HCT116 (cell line): ENCODE measurements at regions not wholly inside any gene's neighbourhood (a gene's known extent, or its start where the extent isn't known, plus 50 kb on each side); places are given as distances from the start of the nearest gene placed in this dataset.

Experiments
- ATAC-seq: fragments of 200-7000 bp; cut with Tn5 transposase; 2 replicates; pipeline ENCODE4 v1.9.1; 2020; ENCODE audit warnings: mild to moderate bottlenecking, moderate library complexity
- BruUV-seq: library from RNA; stranded (reverse); fragments of 400-500 nt; replicated peaks from 2 replicates; lab custom pipeline; 2021; lab: Mats Ljungman, UMichigan
- CTCF ChIA-PET: fragments of 300-600 bp; sonication (Branson Sonifier 250); formaldehyde crosslinking; loops from one replicate; lab custom pipeline; 2021; ENCODE audit warnings: antibody characterized with exemption; lab: Charles Lee
- POLR2A ChIA-PET: fragments of 300-600, 350-600 bp; sonication (Branson Sonifier 250); formaldehyde crosslinking; loops from one replicate; lab custom pipeline; 2021; ENCODE audit warnings: antibody characterized with exemption; lab: Charles Lee
- RAD21 ChIA-PET, 2 experiments: fragments of 300-600 bp; sonication (Branson Sonifier 250); formaldehyde crosslinking; loops; one replicate each; lab custom pipeline; 2023; ENCODE audit warnings: low total read pairs in 2 of 2; ENCODE audit not compliant: uncharacterized antibody in 2 of 2, unreplicated experiment in 2 of 2, low non-redundant PET in 1 of 2; lab: Charles Lee
- DNase-seq: peaks from one replicate; pipeline ENCODE4 v3.0.0-alpha.2; 2010; ENCODE audit warnings: low read depth, low spot score
- H2AFZ ChIP-seq: fragments of 200-600 bp; shearing (Covaris generic), sonication (generic); 2 replicates; pipeline ENCODE4 v1.6.1; 2017; ENCODE audit warnings: low read depth, mixed run types, mixed read lengths, antibody characterized with exemption, low read length; ENCODE audit not compliant: poor library complexity, severe bottlenecking
- H3K27ac ChIP-seq: 2 replicates; pipeline ENCODE4 v1.5.1; 2012; ENCODE audit warnings: low read depth, low read length
- H3K27me3 ChIP-seq: fragments of 200-600 bp; sonication (generic); 2 replicates; pipeline ENCODE4 v1.6.1; 2016; ENCODE audit warnings: mixed run types, low read length, mixed read lengths; ENCODE audit not compliant: insufficient read depth
- H3K36me3 ChIP-seq, 2 experiments: fragments of 200-500 bp in 1 of 2; fragments of 200-600 bp in 1 of 2; sonication (Bioruptor generic) in 1 of 2; sonication (generic) in 1 of 2; 2 replicates each; pipeline versions ENCODE4 v1.5.1 to v1.6.1; 2014 to 2016; ENCODE audit warnings: low read length in 2 of 2, inconsistent platforms in 1 of 2, mixed read lengths in 1 of 2, mixed run types in 1 of 2; ENCODE audit not compliant: insufficient read depth in 2 of 2, control insufficient read depth in 1 of 2
- H3K4me1 ChIP-seq, 2 experiments: fragments of 200-600 bp in 1 of 2; sonication (generic) in 1 of 2; 2 replicates each; pipeline versions ENCODE4 v1.5.1 to v1.6.1; 2012 to 2017; ENCODE audit warnings: low read length in 2 of 2, inconsistent platforms in 1 of 2, mild to moderate bottlenecking in 1 of 2, mixed read lengths in 1 of 2, mixed run types in 1 of 2, moderate library complexity in 1 of 2; ENCODE audit not compliant: insufficient read depth in 2 of 2, control insufficient read depth in 1 of 2
- H3K4me2 ChIP-seq: fragments of 200-600 bp; sonication (generic); 2 replicates; pipeline ENCODE4 v1.6.1; 2017; ENCODE audit warnings: mixed run types, low read length, mixed read lengths
- H3K4me3 ChIP-seq, 2 experiments: fragments of 200-600 bp in 1 of 2; sonication (generic) in 1 of 2; replicated peaks in 1 of 2; 2 replicates each; pipeline ENCODE4 v1.5.1; 2011 to 2016; ENCODE audit warnings: low read length in 2 of 2, control low read depth in 1 of 2, low read depth in 1 of 2, mild to moderate bottlenecking in 1 of 2, mixed read lengths in 1 of 2, mixed run types in 1 of 2
- H3K79me2 ChIP-seq: fragments of 200-600 bp; sonication (generic); 2 replicates; pipeline ENCODE4 v1.6.1; 2017; ENCODE audit warnings: mild to moderate bottlenecking, mixed run types, low read length, moderate library complexity, mixed read lengths; ENCODE audit not compliant: insufficient read depth
- H3K9ac ChIP-seq: fragments of 200-600 bp; sonication (generic); 2 replicates; pipeline ENCODE4 v1.6.1; 2016; ENCODE audit warnings: low read length, mixed read lengths
- H3K9me2 ChIP-seq: fragments of 200-600 bp; sonication (generic), shearing (Covaris generic); 2 replicates; pipeline ENCODE4 v1.6.1; 2017; ENCODE audit warnings: mixed run types, mild to moderate bottlenecking, moderate library complexity; ENCODE audit not compliant: insufficient read depth
- H3K9me3 ChIP-seq, 2 experiments: fragments of 200-500 bp in 1 of 2; fragments of 200-600 bp in 1 of 2; sonication (Bioruptor generic) in 1 of 2; sonication (generic) in 1 of 2; 2 replicates each; pipeline ENCODE4 v1.6.1; 2014 to 2017; ENCODE audit warnings: low read length in 2 of 2, mixed read lengths in 2 of 2, inconsistent platforms in 1 of 2, low read depth in 1 of 2, mild to moderate bottlenecking in 1 of 2, mixed run types in 1 of 2, moderate library complexity in 1 of 2; ENCODE audit not compliant: control insufficient read depth in 1 of 2, insufficient read depth in 1 of 2
- H4K20me1 ChIP-seq: fragments of 200-600 bp; sonication (generic), shearing (Covaris generic); 2 replicates; pipeline ENCODE4 v1.6.1; 2017; ENCODE audit warnings: mixed run types, mild to moderate bottlenecking, moderate library complexity; ENCODE audit not compliant: insufficient read depth
- CTCF ChIP-seq, 3 experiments: fragments of 200-600 bp in 1 of 3; sonication (generic) in 1 of 3; IDR thresholded peaks in 2 of 3; conservative IDR thresholded peaks in 1 of 3; 2 replicates each; pipeline ENCODE4 v1.5.1; 2012 to 2017; ENCODE audit warnings: low read depth in 2 of 3, low read length in 2 of 3, antibody characterized with exemption in 1 of 3, borderline replicate concordance in 1 of 3, control low read depth in 1 of 3, mild to moderate bottlenecking in 1 of 3, mixed read lengths in 1 of 3, mixed run types in 1 of 3, moderate library complexity in 1 of 3; ENCODE audit not compliant: insufficient read depth in 1 of 3
- EZH2phosphoT487 ChIP-seq: fragments of 200-600 bp; IDR thresholded peaks from 2 replicates; pipeline ENCODE4 v1.6.1; 2018; ENCODE audit warnings: antibody characterized with exemption, borderline replicate concordance
- FOSL1 ChIP-seq: IDR thresholded peaks from 2 replicates; pipeline ENCODE4 v1.6.1; 2012; ENCODE audit warnings: low read depth
- POLR2AphosphoS5 ChIP-seq: IDR thresholded peaks from 2 replicates; pipeline ENCODE4 v1.6.1; 2011; ENCODE audit warnings: mild to moderate bottlenecking, low read depth, low read length, moderate library complexity
- RAD21 ChIP-seq: IDR thresholded peaks from 2 replicates; pipeline ENCODE4 v1.6.1; 2012; ENCODE audit warnings: low read depth, mild to moderate bottlenecking
- REST ChIP-seq: IDR thresholded peaks from 2 replicates; pipeline ENCODE4 v1.6.1; 2012; ENCODE audit warnings: low read depth
- TCF7L2 ChIP-seq: IDR thresholded peaks from 2 replicates; pipeline ENCODE4 v1.7.0; 2011; ENCODE audit warnings: borderline replicate concordance, inconsistent platforms; ENCODE audit not compliant: insufficient read depth, insufficient read length; ENCODE audit errors: extremely low read depth
- YY1 ChIP-seq: IDR thresholded peaks from 2 replicates; pipeline ENCODE4 v1.6.1; 2011; ENCODE audit warnings: low read length, low read depth, moderate library complexity, mild to moderate bottlenecking; ENCODE audit not compliant: insufficient replicate concordance; ENCODE audit errors: extremely low read depth
- intact Hi-C: fragments of 100-400 bp; cut with micrococcal nuclease; formaldehyde crosslinking; loops from 2 replicates; pipeline ENCODE4 v1.10.0; 2022

GRCh38 chr1:189678779-189679178 lies 798.9 kb downstream of the BRINP3 start:
- BruUV-seq: no TSS peak
- H3K27me3 ChIP-seq: no peaks in the 10 kb centered on the region
- TF ChIP-seq RAD21 (peak; percentile 9; the same call in 1 of the 2 replicates), CTCF (IDR thresholded peaks at IDR 0.05 in 2 of 3, conservative IDR thresholded peaks at IDR 0.05 in 1 of 3; ENCODE audit: borderline replicate concordance in 1 of 3, insufficient read depth in 1 of 3, low read depth in 2 of 3, low read length in 2 of 3) (peak in 2 of 3 experiments; percentile 39 to 56; a peak in 4 of 6 replicates), TCF7L2 (no peak)
- H3K27ac ChIP-seq: no peak overlapping the region
- H3K4me3 ChIP-seq: no peak overlapping the region
- H3K4me2 ChIP-seq: no peak overlapping the region
- ChIA-PET CTCF (no interaction called here), RAD21 (no interaction called here), POLR2A (no interaction called here)
- DNase-seq (no peak), ATAC-seq (no peak)
- intact Hi-C loops: no loop called here
- H3K4me1 ChIP-seq: no peaks in the 10 kb centered on the region
- no peaks in the 10 kb centered on the region for H3K9me2 ChIP-seq
- no peak overlapping the region for H2AFZ ChIP-seq
- no peak overlapping the region for H3K9ac ChIP-seq
- H3K36me3 ChIP-seq: no peaks in the 10 kb centered on the region
- H4K20me1 ChIP-seq: no peaks in the 10 kb centered on the region
- no peaks in the 10 kb centered on the region for H3K79me2 ChIP-seq
- no peaks in the 10 kb centered on the region for H3K9me3 ChIP-seq

- CTCF ChIA-PET: no interaction called here
- ATAC-seq: no peak
Measured at GRCh38 chr1:189681252-189681919, 796.3 kb downstream of the BRINP3 start.

More at GRCh38 chr1:189681252-189681919, 796.3 kb downstream of the BRINP3 start:
- POLR2A ChIA-PET: no interaction called here
- Histone ChIP-seq H4K20me1 (no peaks in the 10 kb centered on the region), H3K9me3 (no peaks in the 10 kb centered on the region), H3K4me1 (no peaks in the 10 kb centered on the region), H3K4me3 (no peak overlapping the region), H3K9ac (no peak overlapping the region), H3K36me3 (no peaks in the 10 kb centered on the region), H3K9me2 (no peaks in the 10 kb centered on the region), H3K27me3 (no peaks in the 10 kb centered on the region), H2AFZ (no peak overlapping the region), H3K27ac (no peak overlapping the region), H3K4me2 (no peak overlapping the region), H3K79me2 (no peaks in the 10 kb centered on the region)
- TF ChIP-seq YY1 (no peak), TCF7L2 (no peak), EZH2phosphoT487 (no peak), FOSL1 (no peak), POLR2AphosphoS5 (no peak), REST (no peak)
- intact Hi-C loops: no loop called here
- no TSS peak for BruUV-seq
- RAD21 ChIA-PET: no interaction called here
- no peak for DNase-seq
